ENCODE measurements at regions not wholly inside any gene's neighbourhood (a gene's known extent, or its start where the extent isn't known, plus 50 kb on each side); places are given as distances from the start of the nearest gene placed in this dataset.

- Histone ChIP-seq H3K4me3 (no peak overlapping the region), H3K4me1 (no peaks in the 10 kb centered on the region), H3K9me3 (no peaks in the 10 kb centered on the region), H3K27ac (no peak overlapping the region), H3K27me3 (no peaks in the 10 kb centered on the region), H3K36me3 (no peaks in the 10 kb centered on the region)
- TF ChIP-seq POLR2AphosphoS5 (IDR thresholded peaks at IDR 0.05) (no peak), CTCF (IDR thresholded peaks at IDR 0.05) (no peak), POLR2A (IDR thresholded peaks at IDR 0.05) (no peak), EP300 (IDR thresholded peaks at IDR 0.05) (no peak)
- WGBS: 81% methylated on average over 6 of the region's 6 CpGs
- DNase-seq (ENCODE audit: low spot score in 2 of 2): no peak
These were observed 312.5 kb upstream of the CHAC2 start for GRCh38 chr2:53455094-53455493.

- DNase-seq (ENCODE audit: low spot score in 2 of 2): no peak
- H3K4me3 ChIP-seq: no peak overlapping the region
- WGBS: 43% methylated on average over 8 of the region's 8 CpGs
- H3K4me1 ChIP-seq: no peaks in the 10 kb centered on the region
- TF ChIP-seq EP300 (IDR thresholded peaks at IDR 0.05) (no peak), POLR2A (IDR thresholded peaks at IDR 0.05) (no peak), CTCF (IDR thresholded peaks at IDR 0.05) (no peak)
- no peaks in the 10 kb centered on the region for H3K36me3 ChIP-seq
- H3K27me3 ChIP-seq: no peaks in the 10 kb centered on the region
- no peaks in the 10 kb centered on the region for H3K9me3 ChIP-seq
- no peak overlapping the region for H3K27ac ChIP-seq
These were observed 314.5 kb upstream of the CHAC2 start for GRCh38 chr2:53452957-53453748.

- WGBS: 78% methylated on average over 1 of the region's 1 CpG
- H3K4me1 ChIP-seq: no peaks in the 10 kb centered on the region
- no peak overlapping the region for H3K4me3 ChIP-seq
- H3K36me3 ChIP-seq: no peaks in the 10 kb centered on the region
- H3K27me3 ChIP-seq: no peaks in the 10 kb centered on the region
- no peak for DNase-seq (ENCODE audit: low spot score in 2 of 2)
- TF ChIP-seq POLR2A (IDR thresholded peaks at IDR 0.05): no peak
- TF ChIP-seq POLR2AphosphoS5 (IDR thresholded peaks at IDR 0.05): no peak
- no peak for TF ChIP-seq EP300 (IDR thresholded peaks at IDR 0.05)
- TF ChIP-seq CTCF (IDR thresholded peaks at IDR 0.05): no peak
- no peak overlapping the region for H3K27ac ChIP-seq
- no peaks in the 10 kb centered on the region for H3K9me3 ChIP-seq
These were observed 315.2 kb upstream of the CHAC2 start for GRCh38 chr2:53452400-53452799.

GRCh38 chr2:53450923-53451322, 316.7 kb upstream of the CHAC2 start:
- TF ChIP-seq POLR2A (IDR thresholded peaks at IDR 0.05) (no peak), CTCF (IDR thresholded peaks at IDR 0.05) (no peak), POLR2AphosphoS5 (IDR thresholded peaks at IDR 0.05) (no peak), EP300 (IDR thresholded peaks at IDR 0.05) (no peak)
- Histone ChIP-seq H3K27me3 (no peaks in the 10 kb centered on the region), H3K27ac (no peak overlapping the region), H3K4me3 (no peak overlapping the region), H3K9me3 (no peaks in the 10 kb centered on the region), H3K36me3 (no peaks in the 10 kb centered on the region), H3K4me1 (no peaks in the 10 kb centered on the region)
- WGBS: 77% methylated on average over 4 of the region's 4 CpGs
- no peak for DNase-seq (ENCODE audit: low spot score in 2 of 2)

- Histone ChIP-seq H3K4me1 (no peaks in the 10 kb centered on the region), H3K27me3 (no peaks in the 10 kb centered on the region), H3K36me3 (no peaks in the 10 kb centered on the region), H3K27ac (no peak overlapping the region), H3K4me3 (no peak overlapping the region), H3K9me3 (no peaks in the 10 kb centered on the region)
- no peak for TF ChIP-seq POLR2AphosphoS5 (IDR thresholded peaks at IDR 0.05)
- TF ChIP-seq CTCF (IDR thresholded peaks at IDR 0.05): no peak
- TF ChIP-seq POLR2A (IDR thresholded peaks at IDR 0.05): no peak
- TF ChIP-seq EP300 (IDR thresholded peaks at IDR 0.05): no peak
- DNase-seq (ENCODE audit: low spot score in 2 of 2): no peak
- 57% methylated on average over 1 of the region's 1 CpG for WGBS
These were observed 319.0 kb upstream of the CHAC2 start for GRCh38 chr2:53448591-53448990.

Data from suprapubic skin (tissue), 4 donors.